Progenitor cell of endocrine pancreas (in vitro differentiated cells): ENCODE measurements at regions not wholly inside any gene's neighbourhood (a gene's known extent, or its start where the extent isn't known, plus 50 kb on each side); places are given as distances from the start of the nearest gene placed in this dataset.
"Not testable (repeated sequence)": the region's sequence is repeated elsewhere in the genome, so short reads cannot be mapped to it uniquely, and the experiment has no call there.

Experiments
- DNase-seq: peaks from one replicate; pipeline ENCODE4 v3.0.0; 2021; ENCODE audit warnings: low spot score; ENCODE audit not compliant: unreplicated experiment
- H3K27ac Mint-ChIP-seq: 2 replicates; pipeline ENCODE4 v1.8.0; 2021; ENCODE audit warnings: mild to moderate bottlenecking, moderate library complexity, mixed read lengths
- H3K27me3 Mint-ChIP-seq: 2 replicates; pipeline ENCODE4 v1.8.0; 2021; ENCODE audit warnings: mixed read lengths
- H3K36me3 Mint-ChIP-seq: 2 replicates; pipeline ENCODE4 v1.8.0; 2022; ENCODE audit warnings: mixed read lengths; ENCODE audit not compliant: insufficient read depth
- H3K4me1 Mint-ChIP-seq: 2 replicates; pipeline ENCODE4 v1.8.0; 2021; ENCODE audit warnings: low read depth, mixed read lengths
- H3K4me3 Mint-ChIP-seq: 2 replicates; pipeline ENCODE4 v1.8.0; 2021; ENCODE audit warnings: low read depth, mild to moderate bottlenecking, moderate library complexity, mixed read lengths
- H3K9me3 Mint-ChIP-seq: 2 replicates; pipeline ENCODE4 v1.8.0; 2021; ENCODE audit warnings: low read depth, mixed read lengths
- TF ChIP-seq, protein P1 (sequence below): fragments of 200-600 bp; sonication (generic); IDR thresholded peaks from one replicate; pipeline ENCODE4 v1.5.0; 2021; ENCODE audit warnings: antibody characterized with exemption, mild to moderate bottlenecking; ENCODE audit not compliant: unreplicated experiment

DNA sequence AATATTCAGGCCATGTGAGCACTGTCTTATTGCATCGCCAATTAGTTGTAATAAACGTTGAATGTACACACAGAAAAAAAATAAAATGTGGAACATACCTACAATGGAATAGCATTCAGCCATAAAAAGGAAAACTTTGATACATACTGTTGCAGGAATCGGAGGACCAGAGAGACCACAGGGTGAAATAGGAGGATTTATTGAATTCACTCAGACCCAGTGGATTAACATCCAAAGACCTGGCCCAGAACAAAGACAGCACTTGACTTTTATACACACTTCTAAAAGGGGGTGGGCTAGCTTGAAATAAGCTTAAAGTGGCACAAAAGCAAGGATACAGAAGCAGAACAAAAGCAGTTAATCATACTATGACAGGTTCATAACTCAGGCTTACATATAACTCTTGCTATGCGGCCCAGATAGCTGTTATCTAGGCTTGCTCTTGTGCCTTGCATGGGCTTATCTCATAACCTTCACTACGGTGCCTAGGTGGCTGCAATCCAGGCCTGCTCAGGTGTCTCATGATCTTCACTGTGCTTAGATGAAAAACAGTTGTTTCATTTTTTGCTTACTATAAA is 292.2 kb upstream of the TAC1 start:
- Mint-ChIP-seq H3K4me3 (no peak overlapping the region), H3K4me1 (no peaks in the 10 kb centered on the region), H3K27ac (no peak overlapping the region), H3K27me3 (no peaks in the 10 kb centered on the region), H3K9me3 (peaks cover 28% of the 10 kb centered on the region), H3K36me3 (no peaks in the 10 kb centered on the region)
- TF ChIP-seq, protein P1, sequence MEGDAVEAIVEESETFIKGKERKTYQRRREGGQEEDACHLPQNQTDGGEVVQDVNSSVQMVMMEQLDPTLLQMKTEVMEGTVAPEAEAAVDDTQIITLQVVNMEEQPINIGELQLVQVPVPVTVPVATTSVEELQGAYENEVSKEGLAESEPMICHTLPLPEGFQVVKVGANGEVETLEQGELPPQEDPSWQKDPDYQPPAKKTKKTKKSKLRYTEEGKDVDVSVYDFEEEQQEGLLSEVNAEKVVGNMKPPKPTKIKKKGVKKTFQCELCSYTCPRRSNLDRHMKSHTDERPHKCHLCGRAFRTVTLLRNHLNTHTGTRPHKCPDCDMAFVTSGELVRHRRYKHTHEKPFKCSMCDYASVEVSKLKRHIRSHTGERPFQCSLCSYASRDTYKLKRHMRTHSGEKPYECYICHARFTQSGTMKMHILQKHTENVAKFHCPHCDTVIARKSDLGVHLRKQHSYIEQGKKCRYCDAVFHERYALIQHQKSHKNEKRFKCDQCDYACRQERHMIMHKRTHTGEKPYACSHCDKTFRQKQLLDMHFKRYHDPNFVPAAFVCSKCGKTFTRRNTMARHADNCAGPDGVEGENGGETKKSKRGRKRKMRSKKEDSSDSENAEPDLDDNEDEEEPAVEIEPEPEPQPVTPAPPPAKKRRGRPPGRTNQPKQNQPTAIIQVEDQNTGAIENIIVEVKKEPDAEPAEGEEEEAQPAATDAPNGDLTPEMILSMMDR = no peak
- no peak for DNase-seq

DNA sequence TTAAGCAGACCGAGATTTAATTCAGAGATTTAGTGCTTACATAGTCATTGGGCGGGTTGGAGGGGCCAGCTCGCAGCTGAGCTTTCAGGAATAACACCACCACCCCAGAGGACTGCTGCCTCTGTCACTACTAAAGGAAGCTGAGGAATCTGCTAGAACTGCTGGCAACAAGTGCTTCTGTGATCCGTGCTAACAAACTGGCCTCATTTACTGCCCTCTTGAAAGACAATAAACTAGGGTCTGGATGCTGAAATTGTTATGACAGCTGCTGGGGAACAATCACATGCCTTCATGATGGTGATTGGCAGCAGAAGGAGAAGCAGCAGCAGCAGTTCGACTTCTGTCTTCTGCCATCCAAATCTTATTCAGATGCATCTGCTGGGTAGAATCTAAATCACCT is 285.5 kb upstream of the TAC1 start:
- no peaks in the 10 kb centered on the region for H3K36me3 Mint-ChIP-seq
- TF ChIP-seq, protein P1 = no peak
- DNase-seq = no peak
- H3K4me1 Mint-ChIP-seq = no peaks in the 10 kb centered on the region
- no peak overlapping the region for H3K27ac Mint-ChIP-seq
- no peak overlapping the region for H3K4me3 Mint-ChIP-seq
- no peaks in the 10 kb centered on the region for H3K27me3 Mint-ChIP-seq
- H3K9me3 Mint-ChIP-seq = peaks cover 14% of the 10 kb centered on the region

DNA sequence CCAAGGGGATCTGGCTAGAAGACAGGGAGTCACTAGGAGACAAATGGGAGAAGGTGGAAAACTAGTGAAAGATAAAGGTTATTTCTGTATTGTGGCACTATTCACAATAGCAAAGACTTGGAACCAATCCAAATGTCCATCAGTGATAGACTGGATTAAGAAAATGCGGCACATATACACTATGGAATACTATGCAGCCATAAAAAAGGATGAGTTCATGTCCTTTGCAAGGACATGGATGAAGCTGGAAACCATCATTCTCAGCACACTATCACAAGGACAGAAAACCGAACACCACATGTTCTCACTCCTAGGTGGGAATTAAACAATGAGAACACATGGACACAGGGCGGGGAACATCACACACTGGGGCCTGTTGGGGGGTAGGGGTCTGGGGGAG is 282.4 kb upstream of the TAC1 start:
- H3K27ac Mint-ChIP-seq, H3K9me3 Mint-ChIP-seq, H3K27me3 Mint-ChIP-seq, H3K4me3 Mint-ChIP-seq, H3K36me3 Mint-ChIP-seq, DNase-seq, H3K4me1 Mint-ChIP-seq: not testable (repeated sequence)

DNA sequence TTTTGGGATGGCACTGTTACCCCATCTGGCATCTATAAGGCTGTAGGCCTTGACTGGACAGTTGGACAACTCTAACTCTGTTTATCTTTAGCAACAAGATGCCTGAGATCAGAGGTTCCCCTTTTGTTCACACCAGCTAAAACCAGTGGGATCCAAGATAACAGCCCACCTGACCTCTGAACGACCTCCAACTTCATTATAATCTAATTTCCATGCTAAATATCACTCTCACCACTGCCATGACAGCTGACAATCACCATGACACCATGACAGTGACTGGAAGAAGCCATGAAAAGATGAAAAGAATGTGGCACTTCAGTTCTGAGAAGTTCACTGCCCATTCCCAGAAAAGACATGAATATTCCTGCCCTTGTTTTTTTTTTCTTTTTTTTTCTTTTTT is 281.4 kb upstream of the TAC1 start:
- no peaks in the 10 kb centered on the region for H3K27me3 Mint-ChIP-seq
- H3K36me3 Mint-ChIP-seq = no peaks in the 10 kb centered on the region
- H3K27ac Mint-ChIP-seq = no peak overlapping the region
- no peak for DNase-seq
- H3K4me3 Mint-ChIP-seq = no peak overlapping the region
- TF ChIP-seq, protein P1 = no peak
- peaks cover 7% of the 10 kb centered on the region for H3K9me3 Mint-ChIP-seq
- H3K4me1 Mint-ChIP-seq = no peaks in the 10 kb centered on the region

DNA sequence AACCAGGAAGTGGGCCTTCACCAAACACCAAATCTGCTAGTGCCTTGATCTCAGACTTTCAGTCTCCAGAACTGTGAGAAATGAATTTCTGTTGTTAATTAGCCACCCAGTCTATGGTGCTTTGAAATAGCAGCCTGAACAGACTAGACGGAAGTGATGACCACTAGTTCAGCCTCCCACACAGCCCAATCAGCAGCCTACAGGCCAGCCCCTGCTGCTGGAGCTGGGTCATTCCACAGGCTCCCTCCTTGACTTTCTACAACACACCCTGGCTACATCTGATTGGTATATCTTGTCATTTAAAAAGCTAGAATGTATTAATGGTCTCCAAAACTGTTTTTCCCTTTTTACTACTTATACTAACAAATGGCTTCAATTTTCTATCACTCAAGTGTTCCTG is 277.2 kb upstream of the TAC1 start:
- Mint-ChIP-seq H3K4me3 (no peak overlapping the region), H3K4me1 (no peaks in the 10 kb centered on the region), H3K27ac (no peak overlapping the region), H3K36me3 (no peaks in the 10 kb centered on the region), H3K9me3 (no peaks in the 10 kb centered on the region), H3K27me3 (no peaks in the 10 kb centered on the region)
- TF ChIP-seq, protein P1 = no peak
- DNase-seq = no peak

DNA sequence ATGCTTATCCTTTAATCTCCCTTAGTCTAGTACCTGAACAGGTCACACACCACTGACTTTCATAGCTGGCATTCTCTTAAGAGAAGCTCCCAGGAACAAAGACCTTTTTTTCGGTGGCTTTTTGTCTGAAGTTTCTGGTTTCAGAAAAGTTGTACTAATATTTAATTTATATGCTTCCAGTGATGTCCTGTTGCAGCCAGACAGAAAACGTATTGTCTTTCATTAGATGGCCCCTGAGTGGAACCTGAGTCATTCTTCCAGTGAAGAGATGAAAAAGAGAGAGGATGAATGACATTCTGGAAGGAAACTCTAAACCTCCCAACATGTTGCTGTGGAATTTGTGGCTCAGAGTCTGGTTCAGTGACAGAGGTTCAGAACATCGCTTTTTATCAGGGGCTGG is 274.8 kb upstream of the TAC1 start:
- no peak for DNase-seq
- Mint-ChIP-seq H3K4me3 (no peak overlapping the region), H3K4me1 (no peaks in the 10 kb centered on the region), H3K27me3 (no peaks in the 10 kb centered on the region), H3K36me3 (no peaks in the 10 kb centered on the region), H3K27ac (no peak overlapping the region), H3K9me3 (peaks cover 11% of the 10 kb centered on the region)
- TF ChIP-seq, protein P1 = no peak
